AG09319 (cell line): ENCODE measurements at regions not wholly inside any gene's neighbourhood (a gene's known extent, or its start where the extent isn't known, plus 50 kb on each side); places are given as distances from the start of the nearest gene placed in this dataset.

Experiments used
- DNase-seq: peaks from one replicate; pipeline ENCODE4 v3.0.0-alpha.2; 2010; ENCODE audit warnings: low read depth; ENCODE audit errors: extremely low read depth
- CTCF ChIP-seq: IDR thresholded peaks from 2 replicates; pipeline ENCODE4 v1.5.1; 2011; ENCODE audit warnings: low read depth, mild to moderate bottlenecking, inconsistent platforms, low read length, moderate library complexity

GRCh38 chr4:123786163-123786915 lies 389.7 kb downstream of the SPRY1 start:
- DNase-seq, result no peak
- no peak for TF ChIP-seq CTCF

GRCh38 chr4:123786920-123787319 lies 390.3 kb downstream of the SPRY1 start:
- no peak for TF ChIP-seq CTCF
- DNase-seq, result no peak

- no peak for TF ChIP-seq CTCF
- DNase-seq, result no peak
Measured at GRCh38 chr4:123787512-123788080, 391.0 kb downstream of the SPRY1 start.

- TF ChIP-seq CTCF, result no peak
- DNase-seq, result no peak
Measured at GRCh38 chr4:123788577-123788976, 392.0 kb downstream of the SPRY1 start.

GRCh38 chr4:123790681-123791080 lies 394.1 kb downstream of the SPRY1 start:
- TF ChIP-seq CTCF, result no peak
- no peak for DNase-seq

GRCh38 chr4:123802082-123802645 lies 405.6 kb downstream of the SPRY1 start:
- no peak for DNase-seq
- TF ChIP-seq CTCF, result no peak

GRCh38 chr4:123802933-123803332 lies 406.3 kb downstream of the SPRY1 start:
- TF ChIP-seq CTCF, result no peak
- no peak for DNase-seq
